K562 (cell line): ENCODE measurements at regions not wholly inside any gene's neighbourhood (a gene's known extent, or its start where the extent isn't known, plus 50 kb on each side); places are given as distances from the start of the nearest gene placed in this dataset.

ENCODE experiments used
- DEAF1 ChIP-seq: fragments of 450-650 bp; formaldehyde crosslinking; IDR thresholded peaks from 2 replicates; pipeline ENCODE4 v1.4.0; 2020; ENCODE audit warnings: mild to moderate bottlenecking, moderate library complexity
- HINFP ChIP-seq: fragments of 450-650 bp; conservative IDR thresholded peaks from 2 replicates; pipeline ENCODE4 v1.6.1; 2016; ENCODE audit warnings: missing genetic modification characterization, low read depth, mild to moderate bottlenecking, control low read depth, missing compliant biosample characterization
- ILK ChIP-seq: fragments of 450-650 bp; IDR thresholded peaks from 2 replicates; pipeline ENCODE4 v1.6.1; 2016; ENCODE audit warnings: missing genetic modification characterization, low read depth, mild to moderate bottlenecking, missing compliant biosample characterization, moderate library complexity, borderline replicate concordance
- KLF1 ChIP-seq: fragments of 450-650 bp; IDR thresholded peaks from 2 replicates; pipeline ENCODE4 v1.6.1; 2016; ENCODE audit warnings: missing genetic modification characterization, missing compliant biosample characterization
- MEF2A ChIP-seq: IDR thresholded peaks from 2 replicates; pipeline ENCODE4 v1.6.1; 2011; ENCODE audit warnings: low read depth, mild to moderate bottlenecking, low read length, moderate library complexity; ENCODE audit not compliant: control insufficient read depth
- NCOA2 ChIP-seq, 2 experiments: fragments of 450-650 bp; IDR thresholded peaks; 2 replicates each; pipeline ENCODE4 v1.6.1; 2018; ENCODE audit warnings: mild to moderate bottlenecking in 2 of 2, moderate library complexity in 1 of 2; ENCODE audit not compliant: partially characterized antibody in 2 of 2
- NR2C1 ChIP-seq, 2 experiments: fragments of 450-650 bp; IDR thresholded peaks; 2 replicates each; pipeline ENCODE4 v1.6.1; 2017; ENCODE audit warnings: mild to moderate bottlenecking in 2 of 2, antibody characterized with exemption in 1 of 2, inconsistent platforms in 1 of 2, missing compliant biosample characterization in 1 of 2, missing genetic modification characterization in 1 of 2
- NR4A1 ChIP-seq, 2 experiments: fragments of 250-450 bp in 1 of 2; fragments of 450-650 bp in 1 of 2; sonication (Bioruptor Pico) in 1 of 2; IDR thresholded peaks; 2 replicates each; pipeline versions ENCODE4 v1.4.0 to v1.6.1; 2016 to 2020; ENCODE audit warnings: mild to moderate bottlenecking in 2 of 2, missing compliant biosample characterization in 1 of 2, missing genetic modification characterization in 1 of 2, moderate library complexity in 1 of 2
- NUFIP1 ChIP-seq: fragments of 450-650 bp; IDR thresholded peaks from 2 replicates; pipeline ENCODE4 v1.6.1; 2018; ENCODE audit not compliant: partially characterized antibody
- PHB ChIP-seq: fragments of 250-450 bp; sonication (Bioruptor Pico); IDR thresholded peaks from 2 replicates; pipeline ENCODE4 v1.5.0; 2021
- PRDM10 ChIP-seq: fragments of 450-650 bp; IDR thresholded peaks from 2 replicates; pipeline ENCODE4 v1.6.1; 2018; ENCODE audit not compliant: partially characterized antibody
- SMAD2 ChIP-seq: fragments of 150-350 bp; IDR thresholded peaks from 2 replicates; pipeline ENCODE4 v1.6.1; 2014; ENCODE audit warnings: low read depth, mild to moderate bottlenecking, low read length
- SREBF1 ChIP-seq: fragments of 150-350 bp; IDR thresholded peaks from 2 replicates; pipeline ENCODE4 v1.6.1; 2014; ENCODE audit warnings: antibody characterized with exemption, low read depth, low read length, borderline replicate concordance
- SRF ChIP-seq, 2 experiments: fragments of 250-450, 450-650 bp in 1 of 2; sonication (Bioruptor Pico) in 1 of 2; sonication (generic) in 1 of 2; formaldehyde crosslinking; IDR thresholded peaks; 2 replicates each; pipeline versions ENCODE4 v1.5.0 to v1.5.1; 2020 to 2022; ENCODE audit warnings: mild to moderate bottlenecking in 1 of 2, missing genetic modification reagents in 1 of 2
- TFAP4 ChIP-seq: sonication (generic); formaldehyde crosslinking; IDR thresholded peaks from 2 replicates; pipeline ENCODE4 v1.8.0; 2022; ENCODE audit warnings: missing genetic modification reagents, mild to moderate bottlenecking, moderate library complexity, borderline replicate concordance
- ZKSCAN8 ChIP-seq: fragments of 200-800 bp; sonication (Bioruptor generic); IDR thresholded peaks from 2 replicates; pipeline ENCODE4 v1.6.1; 2016; ENCODE audit warnings: missing genetic modification characterization, missing compliant biosample characterization
- ZNF146 ChIP-seq: IDR thresholded peaks from one replicate; pipeline ENCODE4 v1.6.1; 2018; ENCODE audit warnings: missing compliant biosample characterization; ENCODE audit not compliant: unreplicated experiment
- ZNF408 ChIP-seq: fragments of 250-450 bp; sonication (Bioruptor Pico); IDR thresholded peaks from 2 replicates; pipeline ENCODE4 v1.4.0; 2020; ENCODE audit warnings: low read depth, mild to moderate bottlenecking, moderate library complexity

GRCh38 chr10:11687357-11687771 lies 54.8 kb upstream of the ECHDC3 start (continued):
- TF ChIP-seq DEAF1 (CRISPR knock-in tag): no peak
- no peak for TF ChIP-seq SRF (CRISPR knock-in tag; IDR thresholded peaks at IDR 0.05)
- no peak for TF ChIP-seq MEF2A
- no peak for TF ChIP-seq SMAD2
- TF ChIP-seq NR4A1 (CRISPR knock-in tag; IDR thresholded peaks at IDR 0.05): no peak
- TF ChIP-seq NR4A1 (tag; IDR thresholded peaks at IDR 0.05): 0 out of 2 replicates have a peak, but pooled peaks have one; percentile 23
- TF ChIP-seq KLF1: no peak
- TF ChIP-seq SREBF1: no peak
- TF ChIP-seq ZNF408 (CRISPR knock-in tag): no peak
- TF ChIP-seq NUFIP1: no peak
- TF ChIP-seq PRDM10: no peak
- no peak for TF ChIP-seq NCOA2 (IDR thresholded peaks at IDR 0.05; ENCODE audit: partially characterized antibody in 2 of 2)
- no peak for TF ChIP-seq HINFP (tag)
- no peak for TF ChIP-seq PHB (CRISPR knock-in tag)
- no peak for TF ChIP-seq ZNF146 (CRISPR knock-in tag)
- TF ChIP-seq ILK (tag): no peak
- TF ChIP-seq NR2C1 (IDR thresholded peaks at IDR 0.05): no peak
- TF ChIP-seq NR2C1 (tag; IDR thresholded peaks at IDR 0.05): 0 out of 2 replicates have a peak, but pooled peaks have one; percentile 9
- no peak for TF ChIP-seq ZKSCAN8
- TF ChIP-seq TFAP4 (CRISPR knock-in tag): peak; percentile 35; the same call in 1 of the 2 replicates
